KMS-11 (cell line): ENCODE measurements at regions not wholly inside any gene's neighbourhood (a gene's known extent, or its start where the extent isn't known, plus 50 kb on each side); places are given as distances from the start of the nearest gene placed in this dataset.
A peak's percentile ranks its signal among the peaks of the same experiment; 100 is the strongest.

Experiments
- H2AFZ ChIP-seq: fragments of 200-600 bp; sonication (generic); 2 replicates; pipeline ENCODE4 v1.6.1; 2016; ENCODE audit warnings: antibody characterized with exemption, mixed run types, low read depth
- H3K27ac ChIP-seq: fragments of 200-600 bp; sonication (generic); 2 replicates; pipeline ENCODE4 v1.6.1; 2016; ENCODE audit warnings: mild to moderate bottlenecking, mixed run types
- H3K27me3 ChIP-seq: fragments of 200-600 bp; sonication (generic); 2 replicates; pipeline ENCODE4 v1.6.1; 2017; ENCODE audit warnings: mild to moderate bottlenecking, low read depth, mixed run types, moderate library complexity; ENCODE audit not compliant: insufficient read depth
- H3K36me3 ChIP-seq: fragments of 200-600 bp; sonication (generic); 2 replicates; pipeline ENCODE4 v1.6.1; 2017; ENCODE audit warnings: mild to moderate bottlenecking, mixed run types; ENCODE audit not compliant: insufficient read depth
- H3K4me1 ChIP-seq: fragments of 200-600 bp; sonication (generic); 2 replicates; pipeline ENCODE4 v1.6.1; 2016; ENCODE audit warnings: mild to moderate bottlenecking, low read depth, mixed run types; ENCODE audit not compliant: poor library complexity, severe bottlenecking
- H3K4me2 ChIP-seq: fragments of 200-600 bp; sonication (generic); 2 replicates; pipeline ENCODE4 v1.7.0; 2016; ENCODE audit warnings: mild to moderate bottlenecking, mixed run types
- H3K4me3 ChIP-seq: fragments of 200-600 bp; sonication (generic); IDR thresholded peaks from 2 replicates; pipeline ENCODE4 v1.6.1; 2017; ENCODE audit warnings: low read depth, low read length, mixed read lengths; ENCODE audit not compliant: insufficient read depth
- H3K79me2 ChIP-seq: fragments of 200-600 bp; sonication (generic); 2 replicates; pipeline ENCODE4 v1.6.1; 2016; ENCODE audit warnings: low read depth, mixed run types; ENCODE audit not compliant: insufficient read depth
- H3K9ac ChIP-seq: fragments of 200-600 bp; sonication (generic); 2 replicates; pipeline ENCODE4 v1.6.1; 2016; ENCODE audit warnings: mild to moderate bottlenecking, mixed run types
- H4K20me1 ChIP-seq: fragments of 200-600 bp; sonication (generic); 2 replicates; pipeline ENCODE4 v1.6.1; 2016; ENCODE audit warnings: mild to moderate bottlenecking, mixed run types; ENCODE audit not compliant: insufficient read depth
- TF ChIP-seq, protein P1 (sequence below): fragments of 200-600 bp; sonication (generic); conservative IDR thresholded peaks from 2 replicates; pipeline ENCODE4 v1.6.1; 2017; ENCODE audit warnings: low read depth, mild to moderate bottlenecking, antibody characterized with exemption, low read length, moderate library complexity, mixed read lengths

DNA sequence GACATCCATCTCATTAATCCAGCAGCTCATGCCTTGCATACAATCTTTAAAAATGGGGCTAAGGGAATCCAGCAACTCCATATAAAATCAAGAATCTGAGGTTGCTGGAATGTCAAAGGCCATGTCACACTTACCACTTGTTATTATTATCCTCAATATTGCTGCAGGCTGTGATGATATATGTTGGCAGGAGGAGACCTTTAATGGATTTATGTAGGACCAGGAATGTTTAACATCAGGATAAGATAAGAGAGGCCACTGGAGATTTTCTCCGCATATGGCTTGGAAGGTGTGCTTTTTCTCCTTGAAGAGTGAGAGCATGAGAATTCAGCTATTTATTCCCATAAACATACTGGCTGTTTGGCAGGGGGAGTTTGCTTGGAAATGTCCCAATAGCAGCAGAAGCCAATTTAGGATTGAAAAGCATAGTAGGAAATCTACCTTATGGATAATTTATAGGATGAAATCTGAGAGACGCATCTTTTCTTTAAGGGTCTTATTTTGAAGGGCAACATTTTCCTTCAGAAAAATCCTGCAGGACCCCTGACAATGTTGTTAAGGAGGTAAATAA is 481.4 kb downstream of the AGTPBP1 start:
- TF ChIP-seq, protein P1, sequence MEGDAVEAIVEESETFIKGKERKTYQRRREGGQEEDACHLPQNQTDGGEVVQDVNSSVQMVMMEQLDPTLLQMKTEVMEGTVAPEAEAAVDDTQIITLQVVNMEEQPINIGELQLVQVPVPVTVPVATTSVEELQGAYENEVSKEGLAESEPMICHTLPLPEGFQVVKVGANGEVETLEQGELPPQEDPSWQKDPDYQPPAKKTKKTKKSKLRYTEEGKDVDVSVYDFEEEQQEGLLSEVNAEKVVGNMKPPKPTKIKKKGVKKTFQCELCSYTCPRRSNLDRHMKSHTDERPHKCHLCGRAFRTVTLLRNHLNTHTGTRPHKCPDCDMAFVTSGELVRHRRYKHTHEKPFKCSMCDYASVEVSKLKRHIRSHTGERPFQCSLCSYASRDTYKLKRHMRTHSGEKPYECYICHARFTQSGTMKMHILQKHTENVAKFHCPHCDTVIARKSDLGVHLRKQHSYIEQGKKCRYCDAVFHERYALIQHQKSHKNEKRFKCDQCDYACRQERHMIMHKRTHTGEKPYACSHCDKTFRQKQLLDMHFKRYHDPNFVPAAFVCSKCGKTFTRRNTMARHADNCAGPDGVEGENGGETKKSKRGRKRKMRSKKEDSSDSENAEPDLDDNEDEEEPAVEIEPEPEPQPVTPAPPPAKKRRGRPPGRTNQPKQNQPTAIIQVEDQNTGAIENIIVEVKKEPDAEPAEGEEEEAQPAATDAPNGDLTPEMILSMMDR, result no peak
- Histone ChIP-seq H3K4me2 (no peak overlapping the region), H3K27me3 (no peaks in the 10 kb centered on the region)

DNA sequence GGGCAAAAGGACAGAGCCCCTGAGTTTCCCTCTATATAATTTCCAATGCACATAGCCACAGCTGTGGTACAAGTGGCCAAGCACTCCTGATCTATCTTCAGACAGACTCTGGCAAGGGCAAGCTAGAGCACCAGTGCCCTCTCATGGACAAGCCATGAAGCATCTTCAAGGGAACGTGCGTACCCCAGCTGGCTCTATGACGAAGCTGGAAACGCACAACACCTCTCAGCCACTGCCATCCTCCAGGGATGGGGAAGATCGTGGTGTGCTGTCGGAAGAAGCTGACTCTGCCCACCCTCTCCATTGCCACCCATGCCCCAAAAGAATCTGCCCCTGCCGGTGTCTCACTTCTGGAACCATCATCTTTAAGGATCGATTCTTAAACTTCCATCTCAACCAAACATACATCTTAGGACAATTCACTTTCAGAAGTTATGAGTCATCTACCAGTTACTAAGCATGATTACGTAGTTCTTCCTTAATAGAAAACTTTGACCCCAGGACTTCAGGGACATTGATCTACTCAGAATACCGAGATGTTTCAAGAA is 482.9 kb downstream of the AGTPBP1 start:
- H3K4me1 ChIP-seq, result no peaks in the 10 kb centered on the region
- H3K4me3 ChIP-seq, result no peak overlapping the region
- H2AFZ ChIP-seq, result no peak overlapping the region
- no peaks in the 10 kb centered on the region for H3K27me3 ChIP-seq
- no peak overlapping the region for H3K4me2 ChIP-seq
- TF ChIP-seq, protein P1, result peak; percentile 54; the same call in 1 of the 2 replicates
- H4K20me1 ChIP-seq, result no peaks in the 10 kb centered on the region
- no peak overlapping the region for H3K27ac ChIP-seq
- no peak overlapping the region for H3K9ac ChIP-seq
- no peaks in the 10 kb centered on the region for H3K36me3 ChIP-seq
- no peaks in the 10 kb centered on the region for H3K79me2 ChIP-seq

More for the DNA sequence above, 481.4 kb downstream of the AGTPBP1 start:
- no peaks in the 10 kb centered on the region for H3K4me1 ChIP-seq
- no peak overlapping the region for H3K27ac ChIP-seq
- no peaks in the 10 kb centered on the region for H4K20me1 ChIP-seq
- no peak overlapping the region for H2AFZ ChIP-seq
- H3K9ac ChIP-seq, result no peak overlapping the region
- no peaks in the 10 kb centered on the region for H3K79me2 ChIP-seq
- H3K36me3 ChIP-seq, result no peaks in the 10 kb centered on the region
- no peak overlapping the region for H3K4me3 ChIP-seq

DNA sequence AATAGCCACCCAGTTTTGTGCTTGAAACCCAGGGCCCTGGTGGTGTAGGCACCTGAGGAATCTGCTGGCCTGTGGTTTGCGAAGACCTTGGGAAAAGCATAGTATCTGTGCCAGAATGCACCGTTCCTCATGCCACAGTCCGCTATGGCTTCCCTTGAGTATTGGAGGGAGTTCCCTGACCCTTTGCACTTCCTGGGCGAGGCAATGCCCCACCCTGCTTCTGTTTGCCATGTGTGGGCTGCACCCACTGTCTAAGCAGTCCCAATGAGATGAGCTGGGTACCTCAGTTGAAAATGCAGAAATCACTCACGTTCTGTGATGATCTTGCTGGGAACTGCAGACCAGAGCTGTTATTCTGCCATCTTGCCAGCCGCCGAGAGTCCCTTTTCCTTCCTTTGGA is 483.5 kb downstream of the AGTPBP1 start:
- Histone ChIP-seq H3K27ac (no peak overlapping the region), H3K4me1 (no peaks in the 10 kb centered on the region), H3K36me3 (no peaks in the 10 kb centered on the region), H4K20me1 (no peaks in the 10 kb centered on the region), H2AFZ (no peak overlapping the region), H3K27me3 (no peaks in the 10 kb centered on the region), H3K4me3 (no peak overlapping the region), H3K4me2 (no peak overlapping the region), H3K79me2 (no peaks in the 10 kb centered on the region), H3K9ac (no peak overlapping the region)
- TF ChIP-seq, protein P1, result no peak

DNA sequence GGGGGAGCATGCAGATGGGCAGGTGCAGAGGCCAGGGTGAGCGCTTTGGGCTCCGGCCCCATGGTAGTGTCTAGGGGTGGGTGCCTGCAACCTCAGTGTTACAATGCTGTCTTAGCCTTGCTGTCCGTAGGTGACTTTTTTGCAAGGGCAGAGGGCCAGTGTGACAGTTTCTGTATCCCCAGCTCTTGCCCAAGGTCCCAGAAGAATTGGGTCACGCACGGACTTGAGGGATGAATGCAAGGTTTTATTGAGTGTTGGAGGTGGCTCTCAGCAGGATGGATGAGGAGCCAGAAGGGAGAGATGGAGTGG is 492.5 kb downstream of the AGTPBP1 start:
- Histone ChIP-seq H3K4me1 (no peaks in the 10 kb centered on the region), H3K4me2 (no peak overlapping the region), H4K20me1 (no peaks in the 10 kb centered on the region), H3K36me3 (no peaks in the 10 kb centered on the region), H3K79me2 (no peaks in the 10 kb centered on the region), H3K9ac (no peak overlapping the region), H3K27ac (no peak overlapping the region), H3K4me3 (no peak overlapping the region), H3K27me3 (no peaks in the 10 kb centered on the region), H2AFZ (no peak overlapping the region)
- TF ChIP-seq, protein P1, result no peak
